Calu3 (cell line): ENCODE measurements at regions not wholly inside any gene's neighbourhood (a gene's known extent, or its start where the extent isn't known, plus 50 kb on each side); places are given as distances from the start of the nearest gene placed in this dataset.
A peak's percentile ranks its signal among the peaks of the same experiment; 100 is the strongest.

Experiments used
- BruUV-seq: library from RNA; stranded (reverse); fragments of 400-500 nt; replicated peaks from 2 replicates; lab custom pipeline; 2021; lab: Mats Ljungman, UMichigan
- CTCF ChIA-PET: fragments of 300-600 bp; sonication (Branson Sonifier 250); formaldehyde crosslinking; loops from one replicate; lab custom pipeline; 2022; ENCODE audit warnings: antibody characterized with exemption; lab: Charles Lee
- DNase-seq: peaks from one replicate; pipeline ENCODE4 v3.0.0; 2022
- H3K27ac Mint-ChIP-seq: one replicate; pipeline ENCODE4 v1.8.0; 2022; ENCODE audit warnings: mixed read lengths; ENCODE audit not compliant: unreplicated experiment
- H3K27me3 Mint-ChIP-seq: one replicate; pipeline ENCODE4 v1.8.0; 2022; ENCODE audit warnings: mixed read lengths; ENCODE audit not compliant: unreplicated experiment
- H3K36me3 Mint-ChIP-seq: one replicate; pipeline ENCODE4 v1.8.0; 2022; ENCODE audit warnings: mild to moderate bottlenecking, moderate library complexity, mixed read lengths; ENCODE audit not compliant: insufficient read depth, unreplicated experiment
- H3K4me1 Mint-ChIP-seq: one replicate; pipeline ENCODE4 v1.8.0; 2022; ENCODE audit warnings: mild to moderate bottlenecking, low read depth, mixed read lengths; ENCODE audit not compliant: unreplicated experiment
- H3K4me3 Mint-ChIP-seq: one replicate; pipeline ENCODE4 v1.8.0; 2022; ENCODE audit warnings: mild to moderate bottlenecking, low read depth, moderate library complexity, mixed read lengths; ENCODE audit not compliant: unreplicated experiment
- H3K9me3 Mint-ChIP-seq: one replicate; pipeline ENCODE4 v1.8.0; 2022; ENCODE audit warnings: low read depth, mixed read lengths; ENCODE audit not compliant: unreplicated experiment
- intact Hi-C: fragments of 100-400 bp; cut with micrococcal nuclease; formaldehyde crosslinking; loops from one replicate; pipeline ENCODE4 v1.10.0; 2022; ENCODE audit not compliant: unreplicated experiment
- TF ChIP-seq, protein P1 (sequence below): fragments of 200-600 bp; IDR thresholded peaks from one replicate; pipeline ENCODE4 v1.8.0; 2022; ENCODE audit warnings: antibody characterized with exemption; ENCODE audit not compliant: unreplicated experiment

DNA sequence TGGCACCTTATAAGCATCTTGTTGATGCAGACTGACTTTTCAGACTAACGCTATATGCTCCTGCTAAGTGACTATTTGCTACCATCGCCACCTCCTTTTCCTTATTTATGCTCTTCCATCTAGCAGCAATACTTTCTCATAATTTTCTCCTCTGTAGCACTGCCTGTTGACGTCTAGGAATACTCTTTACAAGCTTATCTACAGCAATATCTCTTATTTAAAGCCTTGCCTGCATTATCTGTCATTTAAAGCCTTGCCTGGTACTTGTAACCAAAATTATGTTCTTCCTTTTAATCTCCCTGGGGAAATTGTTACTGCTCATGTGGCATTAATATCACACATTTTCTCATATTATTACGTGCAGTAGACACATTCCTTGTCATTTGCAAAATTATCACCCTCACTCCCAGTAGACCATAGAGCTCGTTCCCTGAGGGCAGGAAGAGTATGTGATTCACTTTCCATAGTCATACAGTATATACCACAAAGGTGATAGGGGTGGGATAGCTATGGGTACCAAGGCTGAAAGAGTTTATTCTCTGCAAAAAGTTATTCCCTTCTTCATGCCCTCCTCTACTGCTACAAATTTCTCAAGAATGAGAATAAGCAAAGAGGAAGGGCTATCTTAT lies 359.7 kb upstream of the PCDH15 start:
- no peaks in the 10 kb centered on the region for H3K4me1 Mint-ChIP-seq
- H3K9me3 Mint-ChIP-seq: no peaks in the 10 kb centered on the region
- H3K36me3 Mint-ChIP-seq: no peaks in the 10 kb centered on the region
- H3K27me3 Mint-ChIP-seq: no peaks in the 10 kb centered on the region
- CTCF ChIA-PET: no interaction called here
- TF ChIP-seq, protein P1, sequence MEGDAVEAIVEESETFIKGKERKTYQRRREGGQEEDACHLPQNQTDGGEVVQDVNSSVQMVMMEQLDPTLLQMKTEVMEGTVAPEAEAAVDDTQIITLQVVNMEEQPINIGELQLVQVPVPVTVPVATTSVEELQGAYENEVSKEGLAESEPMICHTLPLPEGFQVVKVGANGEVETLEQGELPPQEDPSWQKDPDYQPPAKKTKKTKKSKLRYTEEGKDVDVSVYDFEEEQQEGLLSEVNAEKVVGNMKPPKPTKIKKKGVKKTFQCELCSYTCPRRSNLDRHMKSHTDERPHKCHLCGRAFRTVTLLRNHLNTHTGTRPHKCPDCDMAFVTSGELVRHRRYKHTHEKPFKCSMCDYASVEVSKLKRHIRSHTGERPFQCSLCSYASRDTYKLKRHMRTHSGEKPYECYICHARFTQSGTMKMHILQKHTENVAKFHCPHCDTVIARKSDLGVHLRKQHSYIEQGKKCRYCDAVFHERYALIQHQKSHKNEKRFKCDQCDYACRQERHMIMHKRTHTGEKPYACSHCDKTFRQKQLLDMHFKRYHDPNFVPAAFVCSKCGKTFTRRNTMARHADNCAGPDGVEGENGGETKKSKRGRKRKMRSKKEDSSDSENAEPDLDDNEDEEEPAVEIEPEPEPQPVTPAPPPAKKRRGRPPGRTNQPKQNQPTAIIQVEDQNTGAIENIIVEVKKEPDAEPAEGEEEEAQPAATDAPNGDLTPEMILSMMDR: no peak
- H3K27ac Mint-ChIP-seq: no peak overlapping the region
- no peak for DNase-seq
- intact Hi-C loops: no loop called here
- H3K4me3 Mint-ChIP-seq: no peak overlapping the region
- BruUV-seq: no TSS peak

DNA sequence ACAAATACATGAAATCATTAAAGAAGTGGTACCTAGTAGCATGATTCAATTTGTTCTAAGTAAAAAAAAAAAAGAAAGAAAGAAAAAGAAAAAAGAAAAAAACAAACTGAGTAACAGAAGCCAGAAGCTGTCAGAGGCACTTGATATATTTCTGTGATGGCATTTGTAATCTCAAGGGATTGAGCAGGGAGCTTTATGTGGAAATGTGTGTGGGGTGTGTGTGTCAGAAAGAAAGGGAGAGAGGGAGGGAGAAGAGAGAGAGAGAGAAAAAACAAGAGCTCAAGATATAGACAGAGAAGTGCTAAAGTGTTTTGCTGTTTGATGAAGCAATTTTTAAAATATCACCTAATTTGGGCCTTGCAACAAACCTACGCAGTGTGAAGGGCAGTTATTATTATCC lies 357.6 kb upstream of the PCDH15 start:
- Mint-ChIP-seq H3K4me3 (no peak overlapping the region), H3K27ac (no peak overlapping the region), H3K36me3 (no peaks in the 10 kb centered on the region), H3K4me1 (no peaks in the 10 kb centered on the region), H3K9me3 (no peaks in the 10 kb centered on the region), H3K27me3 (no peaks in the 10 kb centered on the region)
- intact Hi-C loops: no loop called here
- no peak for DNase-seq
- BruUV-seq: no TSS peak
- CTCF ChIA-PET: no interaction called here
- TF ChIP-seq, protein P1: no peak

DNA sequence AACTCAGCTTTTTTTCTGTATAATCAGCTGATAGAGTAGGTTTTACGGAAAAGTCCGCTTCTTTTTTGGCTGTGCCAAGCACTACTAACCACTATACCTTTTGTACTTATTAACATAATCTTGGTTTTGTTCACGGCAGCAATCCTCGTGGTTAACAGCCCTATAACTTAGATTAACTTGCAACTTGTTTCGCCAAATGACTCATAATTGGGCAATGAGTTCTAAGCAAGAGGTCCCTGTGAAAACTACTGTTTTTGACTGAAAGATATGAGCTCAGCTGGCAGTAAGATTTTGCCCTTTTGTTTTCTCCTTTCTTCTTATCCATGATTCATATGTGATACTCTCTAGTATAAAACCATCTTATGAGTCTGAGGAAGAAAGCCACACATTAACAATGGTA lies 345.0 kb upstream of the PCDH15 start:
- peak; percentile 6 for DNase-seq
- no TSS peak for BruUV-seq
- no peaks in the 10 kb centered on the region for H3K36me3 Mint-ChIP-seq
- intact Hi-C loops: no loop called here
- H3K9me3 Mint-ChIP-seq: no peaks in the 10 kb centered on the region
- H3K4me1 Mint-ChIP-seq: peaks cover 14% of the 10 kb centered on the region
- no peak overlapping the region for H3K4me3 Mint-ChIP-seq
- TF ChIP-seq, protein P1: no peak
- H3K27me3 Mint-ChIP-seq: no peaks in the 10 kb centered on the region
- CTCF ChIA-PET: interaction anchor here (0.6 kb wide), 1 partner anchor 287 kb away, joined by 3 read pairs; no protein-coding TSS in a partner anchor
- H3K27ac Mint-ChIP-seq: peak overlapping the region; percentile 54

DNA sequence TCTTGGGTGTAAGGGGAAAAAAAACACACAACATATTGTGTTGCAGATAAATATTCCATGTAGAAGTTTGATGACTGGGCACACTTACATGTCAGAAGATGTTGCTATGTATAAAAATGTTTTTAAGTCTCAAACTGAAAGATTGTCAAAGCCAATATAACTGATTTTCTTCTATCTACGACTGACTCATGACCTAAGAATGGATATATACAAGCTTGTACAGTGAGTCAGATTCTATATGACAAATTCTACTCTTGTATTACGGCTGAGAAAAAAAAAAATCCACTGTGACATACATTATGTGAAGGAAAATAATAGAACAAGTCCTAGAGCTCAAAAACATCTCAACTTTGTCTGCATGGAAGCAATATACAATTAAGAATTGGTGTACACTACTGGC lies 343.0 kb upstream of the PCDH15 start:
- no TSS peak for BruUV-seq
- Mint-ChIP-seq H3K4me1 (peaks cover 14% of the 10 kb centered on the region), H3K27me3 (no peaks in the 10 kb centered on the region), H3K36me3 (no peaks in the 10 kb centered on the region), H3K9me3 (no peaks in the 10 kb centered on the region), H3K4me3 (no peak overlapping the region), H3K27ac (no peak overlapping the region)
- intact Hi-C loops: no loop called here
- TF ChIP-seq, protein P1: no peak
- DNase-seq: no peak
- CTCF ChIA-PET: interaction anchor here (0.9 kb wide), 1 partner anchor 343 kb away, joined by 3 read pairs; the partner anchor contains the start of gene PCDH15
